Spleen (tissue), 7 donors: ENCODE measurements at regions not wholly inside any gene's neighbourhood (a gene's known extent, or its start where the extent isn't known, plus 50 kb on each side); places are given as distances from the start of the nearest gene placed in this dataset.

ENCODE experiments used
- CTCF ChIP-seq, 11 experiments: fragments of 200-600 bp in 7 of 11; fragments of 450-650 bp in 4 of 11; sonication (generic) in 4 of 11; IDR thresholded peaks in 8 of 11; conservative IDR thresholded peaks in 3 of 11; 1 replicate in 7 of 11; 2 replicates in 4 of 11; pipeline versions ENCODE4 v1.4.0 to v1.8.0; 2016 to 2021; ENCODE audit warnings: antibody characterized with exemption in 11 of 11, inconsistent platforms in 4 of 11, mild to moderate bottlenecking in 1 of 11
- POLR2AphosphoS5 ChIP-seq, 3 donors: sonication (generic); formaldehyde crosslinking; IDR thresholded peaks; one replicate each; pipeline ENCODE4 v1.5.1; 2017; ENCODE audit warnings: antibody characterized with exemption in 3 of 3
- donor health status: DM: no; HTN: no; CAD: no; lungs with moderate emphysema.
- donor health status: DM: no; HTN: no; CAD: no.
- donor health status: DM: no; HTN: no; CAD: no.

DNA sequence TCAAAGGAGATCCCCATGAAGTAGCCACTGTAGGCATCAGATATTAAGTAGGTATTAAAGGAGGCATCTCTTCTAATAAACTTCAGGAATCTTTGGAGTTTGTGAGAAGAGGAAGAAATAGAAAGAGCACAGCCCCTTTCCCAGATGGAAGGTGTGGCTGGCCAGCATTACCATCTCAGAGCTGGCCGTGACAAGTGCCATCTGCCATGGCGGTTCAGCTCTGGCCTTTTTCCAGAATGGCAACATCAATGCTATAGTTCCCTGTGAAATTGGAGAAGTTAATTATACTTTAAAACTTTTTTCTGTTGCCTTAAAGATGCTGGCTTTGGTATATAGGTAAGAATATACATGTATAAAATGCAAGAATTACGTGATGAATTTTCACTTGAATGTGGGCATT is 51.9 kb upstream of the MCUR1 start:
- TF ChIP-seq CTCF (IDR thresholded peaks at IDR 0.05 in 8 of 11, conservative IDR thresholded peaks at IDR 0.05 in 3 of 11) (no peak), POLR2AphosphoS5 (IDR thresholded peaks at IDR 0.05) (no peak)
